HG02642 (cell line): ENCODE measurements at regions not wholly inside any gene's neighbourhood (a gene's known extent, or its start where the extent isn't known, plus 50 kb on each side); places are given as distances from the start of the nearest gene placed in this dataset.
A peak's percentile ranks its signal among the peaks of the same experiment; 100 is the strongest.
"Not testable (repeated sequence)": the region's sequence is repeated elsewhere in the genome, so short reads cannot be mapped to it uniquely, and the experiment has no call there.

Source experiments
- ATAC-seq: cut with Tn5 transposase; IDR thresholded peaks from one replicate; pipeline ENCODE4 v1.9.1; 2021; ENCODE audit warnings: mild to moderate bottlenecking; ENCODE audit not compliant: unreplicated experiment, poor library complexity

DNA sequence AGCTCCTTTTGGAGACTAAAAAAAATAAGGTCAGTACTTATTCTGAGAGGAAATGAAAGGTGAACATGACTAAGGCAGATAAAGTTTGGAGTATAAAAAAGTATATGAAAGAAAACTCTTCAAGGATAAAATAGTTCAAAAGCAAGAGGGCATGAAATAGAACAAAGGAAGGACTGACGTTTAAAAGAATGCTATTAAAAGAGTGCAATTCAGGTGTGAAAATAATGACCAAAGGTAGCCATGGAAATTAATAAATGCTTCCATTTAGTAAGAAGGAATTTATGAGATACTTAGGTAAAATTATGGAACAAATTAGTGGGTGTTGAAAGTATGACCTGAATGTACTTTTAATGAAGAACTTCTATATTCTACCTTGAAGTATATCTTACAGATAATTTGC is 128.2 kb upstream of the WDFY3 start:
- no peak for ATAC-seq

DNA sequence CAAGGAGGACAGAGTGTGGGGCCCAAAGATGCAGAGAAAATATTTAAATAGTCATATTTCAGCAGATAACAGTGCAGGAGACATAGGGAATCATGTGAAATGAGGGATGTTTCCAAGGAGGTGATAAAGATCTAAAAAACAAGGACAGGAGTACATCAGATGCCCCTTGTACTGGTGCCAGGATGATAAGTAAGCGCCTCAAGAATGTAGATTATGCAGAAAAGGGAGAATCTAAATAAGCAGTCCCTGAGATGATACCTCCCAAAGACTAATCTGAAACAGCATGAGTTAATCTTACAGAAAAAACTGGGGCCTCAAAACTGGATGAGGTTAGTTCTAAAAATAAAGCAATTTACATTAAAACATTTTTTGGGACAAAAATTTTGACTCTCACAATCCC is 136.1 kb upstream of the WDFY3 start:
- ATAC-seq = no peak

DNA sequence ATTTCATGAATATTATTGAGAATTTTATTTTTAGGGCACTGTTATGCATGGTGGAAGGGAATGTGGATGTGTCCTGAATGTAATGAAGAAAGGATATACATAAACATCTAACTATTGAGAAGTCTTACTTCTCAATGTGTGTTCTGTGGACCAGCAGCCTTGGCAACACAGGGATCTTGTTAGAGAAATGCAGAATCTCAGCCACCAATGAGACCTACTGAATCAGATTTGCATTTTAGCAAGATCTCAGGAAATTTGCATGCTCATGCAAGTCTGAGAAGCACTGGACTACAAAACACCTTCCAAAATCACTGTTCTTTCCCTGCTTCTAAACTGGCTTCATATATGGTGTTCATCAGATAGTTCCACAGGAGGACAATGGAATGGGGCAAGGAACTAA is 139.7 kb upstream of the WDFY3 start:
- ATAC-seq = no peak

DNA sequence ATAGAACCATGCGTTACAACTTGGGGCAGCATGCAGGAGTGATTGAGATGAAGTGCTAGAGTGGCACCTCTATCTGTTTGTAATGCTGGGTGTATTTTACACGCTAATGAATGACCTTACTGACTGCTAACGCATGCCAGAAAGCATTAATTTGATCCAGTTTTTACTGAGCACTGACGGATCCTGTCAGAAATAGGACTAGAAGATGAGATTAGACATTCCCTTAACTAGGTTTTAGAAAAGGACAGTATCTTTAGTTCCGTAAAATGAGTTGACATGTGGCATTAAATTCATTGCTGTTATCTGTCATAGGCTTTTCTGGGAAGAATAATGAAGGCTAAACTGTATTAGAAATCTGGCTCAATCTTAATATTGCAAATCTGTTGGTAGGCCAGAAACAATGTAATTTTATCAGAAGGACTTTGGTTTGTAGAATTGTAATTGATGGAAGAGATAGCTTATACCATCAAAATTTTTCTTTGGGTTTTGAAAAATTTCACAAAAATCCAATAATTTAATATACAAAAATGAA is 140.4 kb upstream of the WDFY3 start:
- no peak for ATAC-seq

DNA sequence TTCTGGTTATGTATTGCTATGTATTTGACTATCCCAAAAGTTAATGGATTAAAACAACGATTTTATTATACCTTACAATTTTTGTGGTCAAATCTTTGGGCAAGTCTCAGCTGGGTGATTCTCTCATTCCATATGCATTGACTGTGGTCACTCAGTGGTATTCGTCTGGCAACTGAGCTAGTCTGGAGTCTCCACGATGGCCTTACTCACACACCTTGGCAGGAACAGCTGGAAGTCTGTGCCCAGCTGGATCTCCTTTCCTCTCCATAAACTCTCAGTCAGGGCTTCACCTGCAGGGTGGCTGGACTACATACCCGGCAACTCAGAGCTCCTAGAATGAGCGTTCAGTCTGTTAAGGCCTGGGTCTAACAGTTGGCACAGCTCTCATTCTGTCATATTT is 141.1 kb upstream of the WDFY3 start:
- ATAC-seq = no peak

DNA sequence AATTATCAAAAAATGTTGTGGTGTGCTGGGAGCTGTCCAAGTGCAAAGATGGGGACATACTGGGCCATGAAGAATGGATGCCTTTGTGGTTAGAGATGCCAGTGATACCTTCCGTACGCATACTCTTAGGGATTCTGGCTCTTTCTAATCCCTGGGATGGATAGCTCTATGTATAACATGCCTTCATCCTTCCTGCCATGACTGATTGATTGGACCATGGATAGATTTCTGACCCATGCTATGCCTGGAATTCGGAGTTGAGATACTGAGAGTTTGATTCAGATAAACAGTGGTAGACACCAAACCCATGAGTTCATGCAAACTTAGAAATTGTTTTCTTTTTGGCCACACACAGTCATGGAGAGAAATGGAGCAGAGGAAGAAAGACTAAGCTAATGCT is 147.2 kb upstream of the WDFY3 start:
- ATAC-seq = no peak

DNA sequence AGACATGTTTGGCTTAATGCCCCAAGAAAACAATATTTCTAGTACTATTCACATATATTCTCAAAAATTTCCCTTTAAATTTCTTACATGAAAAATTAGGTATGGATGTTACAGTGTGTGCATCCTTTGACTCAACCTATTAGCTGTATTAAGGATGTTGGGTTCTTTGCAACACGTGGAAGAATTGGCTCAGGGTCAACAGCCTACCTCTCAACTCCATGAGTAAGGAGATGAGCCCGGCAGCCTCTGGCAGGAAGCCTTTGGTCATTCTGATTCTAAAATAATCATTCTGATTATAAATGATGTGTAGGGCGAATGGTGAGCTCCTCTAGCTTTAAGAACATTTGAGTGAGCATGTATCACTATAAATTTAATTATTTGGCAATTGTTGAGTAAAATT is 148.0 kb upstream of the WDFY3 start:
- no peak for ATAC-seq

DNA sequence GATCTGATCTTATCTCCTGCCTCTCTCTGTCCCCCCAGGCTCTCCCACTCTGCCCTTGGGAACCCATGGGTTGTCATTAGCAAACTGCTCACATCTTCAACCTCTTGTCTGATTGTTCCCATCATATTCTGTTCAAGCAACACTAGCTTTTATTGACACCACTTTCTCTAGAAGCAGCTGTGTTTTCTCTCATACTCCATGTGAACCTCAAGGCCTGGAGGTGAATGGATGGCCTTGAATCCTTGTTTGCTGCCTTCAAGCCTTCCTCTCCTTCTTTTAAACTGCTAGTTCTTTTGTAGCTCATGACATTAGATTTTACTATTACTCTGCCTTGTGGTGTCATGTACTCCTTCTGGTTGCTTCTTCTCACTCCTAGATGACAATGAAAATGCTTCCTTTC is 149.5 kb upstream of the WDFY3 start:
- no peak for ATAC-seq

DNA sequence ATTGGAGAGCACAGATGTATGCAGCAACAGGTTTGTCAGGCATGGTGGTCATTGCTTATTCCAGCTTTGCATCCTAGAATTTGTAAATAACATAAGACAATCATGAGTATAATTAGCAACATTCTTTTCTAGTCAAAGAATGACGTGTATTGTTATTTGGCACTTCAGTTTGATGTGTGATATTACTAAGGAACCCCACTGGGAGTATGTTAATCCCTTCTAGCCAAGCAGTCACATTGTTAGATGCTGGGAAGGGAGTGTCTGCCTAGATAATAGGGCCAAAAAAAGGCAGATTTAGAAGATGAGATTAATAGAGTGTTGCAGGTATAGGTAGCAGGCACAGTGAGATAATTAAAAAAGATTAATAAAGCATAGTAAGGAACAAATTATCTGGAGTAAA is 159.2 kb upstream of the WDFY3 start:
- no peak for ATAC-seq

DNA sequence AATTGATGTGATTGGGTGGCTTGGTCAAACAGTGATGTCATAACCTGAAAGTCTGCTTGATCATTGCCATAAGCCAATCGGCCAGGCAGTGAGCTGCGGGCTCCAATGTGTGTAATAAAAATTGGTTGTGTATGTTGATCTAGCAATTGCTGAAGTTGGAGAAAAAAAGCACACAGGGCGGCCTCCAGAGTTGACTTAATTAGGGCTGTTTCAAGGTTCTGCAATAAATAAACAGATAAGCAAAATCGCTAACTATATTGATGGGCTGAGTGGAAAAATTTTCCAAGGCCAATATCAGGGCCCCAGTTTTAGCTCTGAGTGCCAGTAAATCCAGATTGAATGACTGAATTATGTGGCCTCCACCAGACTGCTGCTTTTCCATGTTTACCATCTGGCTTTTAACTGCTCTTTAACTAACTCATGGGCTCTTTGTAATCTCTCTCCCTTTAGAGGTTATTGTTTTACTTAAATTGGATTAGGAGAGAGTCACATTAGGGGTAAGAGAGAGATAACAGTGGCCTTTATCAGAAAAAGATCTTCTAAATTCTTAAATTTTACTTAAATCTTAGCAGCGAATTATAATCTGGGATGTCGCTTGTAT is 160.6 kb upstream of the WDFY3 start:
- no peak for ATAC-seq

DNA sequence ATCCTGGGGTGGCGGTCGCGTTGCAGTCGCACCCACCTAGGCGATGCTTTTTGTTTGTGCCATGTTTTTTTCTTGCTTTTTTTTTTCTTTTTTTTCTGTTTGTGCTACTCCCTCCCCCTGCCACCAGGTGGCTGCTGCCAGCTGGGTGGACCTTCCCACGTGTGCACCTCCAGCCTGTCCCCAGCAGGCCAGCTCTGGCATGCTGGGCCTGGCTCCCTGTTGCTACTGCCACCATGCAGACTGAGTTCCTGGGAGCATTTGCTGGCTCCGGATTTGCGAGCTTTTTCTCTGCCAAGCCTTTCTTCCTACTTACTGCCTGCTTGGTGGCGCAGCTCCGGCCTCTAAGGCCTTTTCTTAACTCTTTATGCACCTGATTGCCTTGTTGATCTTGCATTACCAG is 161.2 kb upstream of the WDFY3 start:
- peak; percentile 99 for ATAC-seq

DNA sequence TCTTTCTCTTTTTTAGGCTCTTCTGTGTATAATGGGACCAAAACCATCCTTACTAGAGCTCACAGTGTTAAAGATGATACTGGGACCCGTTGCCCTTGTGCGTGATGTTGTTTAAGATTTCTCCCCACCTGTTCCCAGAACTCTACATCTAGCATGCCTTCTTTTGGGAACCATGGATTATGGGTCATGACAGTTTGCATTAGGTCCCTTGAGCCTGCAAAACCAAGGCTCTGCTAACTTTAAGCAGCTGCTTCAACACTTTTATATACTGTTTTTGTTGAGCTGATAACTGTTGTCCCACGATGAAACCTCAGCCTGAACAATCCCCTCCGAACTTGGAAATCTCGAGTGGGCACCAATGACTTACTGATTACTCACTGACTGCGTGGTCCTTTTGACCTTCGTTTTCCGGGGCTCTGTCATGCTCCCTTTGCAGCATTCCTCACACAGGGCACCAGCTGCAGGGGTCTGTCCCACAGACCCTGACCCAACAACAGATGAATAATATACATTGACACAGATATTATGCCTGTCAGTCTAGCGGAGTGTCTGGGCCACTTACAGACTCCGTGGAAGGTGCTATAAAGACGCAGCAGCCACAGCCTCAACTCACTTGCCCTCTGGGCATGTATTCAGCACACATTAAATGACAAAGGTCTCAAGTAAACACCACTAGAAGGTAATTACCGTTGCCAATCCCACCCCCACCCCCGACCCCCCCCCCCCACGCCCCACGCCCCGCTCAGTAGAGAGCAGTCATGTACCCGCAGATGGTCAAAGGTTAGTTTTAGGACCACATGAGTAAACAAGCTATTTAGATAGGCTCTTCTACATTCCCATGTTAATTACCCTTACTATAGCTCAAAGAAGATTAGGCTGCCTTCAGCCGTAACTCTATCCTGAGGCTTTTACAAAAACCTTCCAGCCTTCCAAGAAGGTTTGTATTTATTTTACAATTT is 162.0 kb upstream of the WDFY3 start:
- no peak for ATAC-seq

DNA sequence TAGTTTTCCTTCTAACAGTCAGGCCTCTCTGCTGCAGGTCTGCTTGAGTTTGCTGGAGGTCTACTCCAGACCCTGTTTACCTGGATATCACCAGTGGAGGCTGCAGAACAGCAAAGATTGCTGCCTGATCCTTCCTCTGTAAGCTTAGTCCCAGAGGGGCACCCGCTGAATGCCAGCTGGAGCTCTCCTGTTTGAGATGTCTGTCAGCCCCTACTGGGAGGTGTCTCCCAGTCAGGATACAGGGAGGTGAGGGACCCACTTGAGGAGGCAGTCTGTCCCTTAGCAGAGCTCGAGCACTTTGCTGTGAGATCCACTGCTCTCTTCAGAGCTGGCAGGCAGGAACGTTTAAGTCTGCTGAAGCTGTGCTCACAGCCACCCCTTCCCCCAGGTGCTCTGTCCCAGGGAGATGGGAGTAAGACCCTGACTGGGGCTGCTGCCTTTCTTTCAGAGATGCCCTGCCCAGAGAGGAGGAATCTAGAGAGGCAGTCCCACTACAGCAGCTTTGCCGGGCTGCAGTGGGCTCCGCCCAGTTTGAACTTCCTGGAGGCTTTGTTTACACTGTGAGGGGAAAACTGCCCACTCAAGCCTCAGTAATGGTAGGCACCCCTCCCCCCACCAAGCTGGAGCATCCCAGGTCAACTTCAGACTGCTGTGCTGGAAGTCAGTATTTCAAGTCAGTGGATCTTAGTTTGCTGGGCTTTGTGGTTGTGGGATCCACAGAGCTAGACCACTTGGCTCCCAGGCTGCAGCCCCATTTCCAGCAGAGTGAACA is 163.1 kb upstream of the WDFY3 start:
- not testable (repeated sequence) for ATAC-seq

DNA sequence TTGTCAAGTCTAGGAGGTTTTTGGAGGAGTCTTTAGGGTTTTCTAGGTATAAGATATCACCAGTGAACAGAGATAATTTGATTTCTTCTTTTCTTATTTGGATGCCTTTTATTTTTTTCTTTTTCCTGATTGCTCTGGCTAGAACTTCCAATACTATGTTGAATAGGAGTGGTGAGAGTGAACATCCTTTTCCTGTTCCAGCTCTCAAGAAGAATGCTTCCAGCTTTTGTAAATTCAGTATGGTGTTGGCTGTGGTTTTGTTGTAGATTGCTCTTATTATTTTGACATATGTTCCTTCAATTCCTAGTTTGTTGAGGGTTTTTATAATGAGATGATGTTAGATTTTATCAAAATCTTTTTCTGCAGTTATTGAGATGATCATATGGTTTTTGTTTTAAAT is 165.6 kb upstream of the WDFY3 start:
- ATAC-seq = no peak

DNA sequence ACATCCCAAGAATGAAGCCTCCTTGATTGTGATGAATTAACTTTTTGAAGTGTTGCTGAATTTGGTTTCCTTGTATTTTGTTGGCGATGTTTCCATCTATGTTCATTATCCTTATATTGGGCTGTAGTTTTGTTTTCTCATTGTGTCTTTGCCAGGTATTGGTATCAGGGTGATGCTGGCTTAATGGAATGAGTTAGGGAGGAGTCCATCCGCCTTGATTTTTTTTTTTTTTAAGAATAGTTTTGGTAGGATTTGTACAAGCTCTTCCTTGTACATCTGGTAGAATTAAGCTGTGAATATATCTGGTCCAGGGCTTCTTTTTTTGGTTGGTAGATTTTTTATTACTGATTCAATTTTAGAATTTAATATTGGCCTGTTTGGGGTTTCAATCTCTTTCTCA is 166.1 kb upstream of the WDFY3 start:
- ATAC-seq = no peak

DNA sequence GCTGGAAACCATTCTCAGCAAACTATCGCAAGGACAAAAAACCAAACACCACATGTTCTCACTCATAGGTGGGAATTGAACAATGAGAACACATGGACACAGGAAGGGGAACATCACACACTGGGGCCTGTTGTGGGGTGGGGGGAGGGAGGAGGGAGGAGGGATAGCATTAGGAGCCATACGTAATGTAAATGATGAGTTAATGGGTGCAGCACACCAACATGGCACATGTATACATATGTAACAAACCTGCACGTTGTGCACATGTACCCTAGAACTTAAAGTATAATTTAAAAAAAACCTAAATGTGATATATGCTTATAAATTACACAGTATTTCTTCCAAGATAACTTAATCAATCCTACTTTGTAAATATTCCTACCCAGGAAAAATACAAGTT is 173.3 kb upstream of the WDFY3 start:
- not testable (repeated sequence) for ATAC-seq

DNA sequence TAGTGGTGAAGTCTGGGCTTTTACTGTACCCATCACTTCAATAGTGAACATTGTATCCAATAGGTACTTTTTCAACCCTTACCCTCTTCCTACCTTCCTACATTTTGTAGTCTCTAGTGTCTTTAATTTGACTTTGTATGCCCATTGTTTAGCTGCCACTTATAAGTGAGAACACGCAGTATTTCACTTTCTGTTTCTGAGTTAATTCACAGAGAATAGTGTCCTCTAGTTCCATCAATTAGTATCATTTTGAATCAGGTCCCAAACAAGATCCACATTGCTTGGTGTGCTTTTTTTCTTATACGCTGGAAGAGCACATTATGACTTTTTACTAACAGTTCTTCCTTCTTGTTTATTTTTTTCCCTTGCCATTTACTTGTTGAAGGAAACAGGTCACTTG is 176.0 kb upstream of the WDFY3 start:
- no peak for ATAC-seq

DNA sequence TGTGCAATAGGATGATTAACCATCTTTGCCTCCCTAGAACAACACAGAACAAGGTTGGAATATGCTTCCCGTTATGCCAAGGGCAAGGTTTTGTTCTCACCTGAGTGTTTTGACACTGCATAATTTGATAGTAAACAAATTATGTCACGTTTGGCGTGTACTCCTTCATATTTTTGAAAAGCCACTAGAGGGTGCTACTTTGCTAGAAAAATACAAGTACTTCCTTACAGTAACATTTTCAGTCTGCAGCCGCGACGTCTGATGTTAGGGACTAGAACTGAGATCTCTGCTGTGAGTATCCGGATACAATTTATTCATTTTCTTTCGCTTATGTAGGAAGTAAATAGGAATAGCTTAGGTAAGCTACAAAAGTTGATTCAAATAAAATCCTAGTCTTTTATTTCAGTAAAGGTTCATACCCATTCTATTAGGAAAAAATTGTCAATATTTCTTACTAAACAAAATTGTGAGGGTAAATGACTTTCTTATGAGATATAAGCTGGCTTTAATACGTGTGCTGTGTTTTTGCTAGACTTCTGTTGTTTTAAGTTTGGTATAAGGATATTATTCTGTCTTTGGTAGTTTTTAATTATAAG is 181.1 kb upstream of the WDFY3 start:
- peak; percentile 84 for ATAC-seq

DNA sequence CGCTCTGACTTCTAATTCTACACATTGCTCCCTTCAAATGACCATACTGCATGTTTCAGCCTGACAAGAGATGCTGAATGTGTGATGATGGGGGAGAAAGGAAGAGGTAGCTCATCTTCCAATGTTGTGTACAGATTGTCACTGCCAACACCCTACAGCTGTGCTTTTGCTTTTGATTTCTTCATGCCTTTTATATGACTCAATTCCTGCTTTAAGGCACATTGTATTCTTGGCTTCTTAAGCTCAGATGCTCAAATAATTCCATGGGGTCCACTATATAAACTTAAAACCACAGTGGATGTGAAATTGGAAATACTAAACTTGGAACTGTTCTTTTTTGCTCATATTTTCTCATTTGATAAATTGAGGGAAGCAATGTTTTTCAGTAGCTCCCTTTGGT is 183.2 kb upstream of the WDFY3 start:
- no peak for ATAC-seq

DNA sequence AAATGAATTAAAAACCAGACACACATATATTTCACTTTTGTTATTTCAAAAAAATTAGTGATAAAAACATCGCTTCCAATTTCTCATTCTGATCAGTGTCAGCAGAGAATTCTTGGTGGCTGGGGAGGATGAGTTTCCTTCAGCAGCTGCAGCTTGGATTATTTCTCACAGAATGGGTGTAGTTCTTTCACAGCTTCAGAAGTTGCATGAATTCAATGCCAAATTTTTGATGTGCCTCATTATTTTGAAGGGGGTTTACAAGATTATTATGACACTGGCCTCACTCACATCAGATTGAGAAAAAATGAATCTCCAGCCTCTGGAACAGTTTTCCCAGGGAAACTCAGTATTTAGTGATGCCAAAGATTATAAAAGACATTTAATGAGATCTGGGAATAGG is 184.9 kb upstream of the WDFY3 start:
- no peak for ATAC-seq

DNA sequence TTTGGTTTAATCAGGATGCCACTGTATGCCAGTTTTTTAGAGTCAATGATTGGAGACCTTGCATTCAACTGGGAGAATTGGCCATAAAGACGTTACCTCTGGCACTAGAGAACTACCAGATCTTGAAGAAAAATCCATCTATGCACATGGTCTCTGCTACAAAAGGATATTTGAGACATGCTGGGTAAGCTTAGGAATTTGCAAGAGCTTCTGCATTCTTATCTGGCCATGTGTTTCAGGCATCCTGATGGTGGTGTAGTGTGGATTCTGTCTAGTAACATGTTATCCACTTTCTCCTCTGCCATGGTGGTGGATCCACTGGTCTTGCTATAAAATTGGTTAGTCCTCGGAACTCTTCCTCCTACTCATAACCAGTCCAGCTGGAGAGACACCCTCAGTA is 185.3 kb upstream of the WDFY3 start:
- no peak for ATAC-seq
